Astrocyte of the spinal cord (primary cell): ENCODE measurements at regions not wholly inside any gene's neighbourhood (a gene's known extent, or its start where the extent isn't known, plus 50 kb on each side); places are given as distances from the start of the nearest gene placed in this dataset.
"Not testable (repeated sequence)": the region's sequence is repeated elsewhere in the genome, so short reads cannot be mapped to it uniquely, and the experiment has no call there.

Experiments used
- DNase-seq: peaks from one replicate; pipeline ENCODE4 v3.0.0; 2011; ENCODE audit warnings: low read depth, low spot score
- H3K4me3 ChIP-seq: 2 replicates; pipeline ENCODE4 v1.5.1; 2011; ENCODE audit warnings: low read depth, mild to moderate bottlenecking, low read length, moderate library complexity
- in situ Hi-C: cut with HindIII; loops from 2 replicates; pipeline ENCODE4 v1.10.0; 2017; ENCODE audit warnings: low sequenced_read_pairs
- TF ChIP-seq, protein P1 (sequence below): IDR thresholded peaks from 2 replicates; pipeline ENCODE4 v1.5.1; 2012; ENCODE audit warnings: low read depth, mild to moderate bottlenecking, low read length, inconsistent platforms

DNA sequence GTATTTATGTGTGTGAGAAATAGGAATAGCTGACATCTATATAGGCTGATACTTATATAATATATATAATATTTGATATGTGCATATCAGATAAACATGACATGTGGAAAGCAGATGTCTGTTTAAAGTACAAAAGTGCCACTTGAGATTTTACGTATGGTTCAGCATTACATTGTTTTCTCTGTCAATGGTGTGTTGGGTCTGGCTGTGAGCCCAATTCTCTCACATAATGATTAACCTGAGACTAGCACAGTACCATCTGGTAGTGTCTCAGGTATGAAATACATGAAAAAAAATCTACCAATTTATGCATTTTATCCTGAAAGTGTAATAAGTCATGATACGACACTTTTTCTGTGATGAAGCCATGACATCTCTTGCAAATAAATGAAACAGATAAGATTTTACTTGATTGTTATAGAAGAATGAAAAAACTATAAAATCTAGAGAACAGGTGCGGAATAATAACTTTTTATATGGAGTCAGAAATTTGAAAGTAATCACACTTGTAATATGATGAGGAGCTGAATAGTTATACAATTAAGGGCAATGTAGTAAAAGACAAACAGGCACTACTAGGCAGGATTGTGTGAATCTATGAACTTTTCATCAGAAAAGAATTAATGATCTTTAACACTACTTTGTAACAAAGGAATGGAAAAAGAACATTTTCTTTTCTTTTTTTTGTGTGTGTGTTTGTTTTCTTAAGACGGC, 1405.0 kb downstream of the OLFM4 start:
- TF ChIP-seq, protein P1, sequence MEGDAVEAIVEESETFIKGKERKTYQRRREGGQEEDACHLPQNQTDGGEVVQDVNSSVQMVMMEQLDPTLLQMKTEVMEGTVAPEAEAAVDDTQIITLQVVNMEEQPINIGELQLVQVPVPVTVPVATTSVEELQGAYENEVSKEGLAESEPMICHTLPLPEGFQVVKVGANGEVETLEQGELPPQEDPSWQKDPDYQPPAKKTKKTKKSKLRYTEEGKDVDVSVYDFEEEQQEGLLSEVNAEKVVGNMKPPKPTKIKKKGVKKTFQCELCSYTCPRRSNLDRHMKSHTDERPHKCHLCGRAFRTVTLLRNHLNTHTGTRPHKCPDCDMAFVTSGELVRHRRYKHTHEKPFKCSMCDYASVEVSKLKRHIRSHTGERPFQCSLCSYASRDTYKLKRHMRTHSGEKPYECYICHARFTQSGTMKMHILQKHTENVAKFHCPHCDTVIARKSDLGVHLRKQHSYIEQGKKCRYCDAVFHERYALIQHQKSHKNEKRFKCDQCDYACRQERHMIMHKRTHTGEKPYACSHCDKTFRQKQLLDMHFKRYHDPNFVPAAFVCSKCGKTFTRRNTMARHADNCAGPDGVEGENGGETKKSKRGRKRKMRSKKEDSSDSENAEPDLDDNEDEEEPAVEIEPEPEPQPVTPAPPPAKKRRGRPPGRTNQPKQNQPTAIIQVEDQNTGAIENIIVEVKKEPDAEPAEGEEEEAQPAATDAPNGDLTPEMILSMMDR: no peak
- in situ Hi-C loops: no loop called here
- no peak overlapping the region for H3K4me3 ChIP-seq
- no peak for DNase-seq

DNA sequence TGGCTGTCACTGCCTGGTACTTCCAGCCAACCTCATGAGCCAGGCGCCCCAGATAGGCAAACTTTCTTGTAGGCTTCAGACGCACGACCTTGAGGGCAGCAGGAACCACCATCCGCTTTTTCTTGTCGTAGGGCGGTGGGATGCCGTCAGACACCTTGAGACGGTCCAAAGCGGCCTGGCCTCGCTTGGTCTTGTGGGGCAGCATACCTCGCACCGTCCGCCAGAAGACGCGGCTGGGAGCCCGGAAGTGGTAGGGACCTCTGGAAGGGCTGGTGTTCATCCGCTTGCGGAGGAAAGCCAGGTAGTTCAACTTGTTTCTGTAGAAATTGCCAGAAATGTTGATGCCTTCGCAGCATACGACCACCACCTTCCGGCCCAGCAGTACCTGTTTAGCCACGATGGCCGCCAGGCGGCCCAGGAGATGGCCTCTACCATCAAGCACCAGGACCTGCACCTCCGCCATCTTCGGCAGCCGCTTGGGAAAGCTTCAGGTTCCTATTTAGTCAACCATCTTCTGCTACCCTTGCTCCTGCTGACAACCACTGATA, 1412.3 kb downstream of the OLFM4 start:
- in situ Hi-C loops, DNase-seq, H3K4me3 ChIP-seq: not testable (repeated sequence)

DNA sequence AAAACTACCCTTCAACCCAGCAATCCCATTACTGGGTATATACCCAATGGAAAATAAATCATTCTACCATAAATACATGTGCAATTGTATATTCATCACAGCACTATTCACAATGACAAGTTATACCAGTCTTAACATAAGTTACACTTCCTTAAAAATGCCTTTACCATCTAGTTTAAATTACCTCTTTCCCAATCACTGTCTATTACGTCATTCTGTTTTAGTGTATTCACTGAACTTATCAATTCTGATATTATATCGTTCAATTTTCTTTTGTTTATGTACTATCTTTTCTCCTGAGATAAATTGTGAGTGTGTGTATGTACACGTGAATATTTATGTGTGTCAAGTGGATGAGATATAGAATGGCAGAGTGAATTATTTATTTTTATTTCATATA, 1416.8 kb downstream of the OLFM4 start:
- DNase-seq: no peak
- TF ChIP-seq, protein P1: no peak
- H3K4me3 ChIP-seq: no peak overlapping the region
- in situ Hi-C loops: no loop called here

DNA sequence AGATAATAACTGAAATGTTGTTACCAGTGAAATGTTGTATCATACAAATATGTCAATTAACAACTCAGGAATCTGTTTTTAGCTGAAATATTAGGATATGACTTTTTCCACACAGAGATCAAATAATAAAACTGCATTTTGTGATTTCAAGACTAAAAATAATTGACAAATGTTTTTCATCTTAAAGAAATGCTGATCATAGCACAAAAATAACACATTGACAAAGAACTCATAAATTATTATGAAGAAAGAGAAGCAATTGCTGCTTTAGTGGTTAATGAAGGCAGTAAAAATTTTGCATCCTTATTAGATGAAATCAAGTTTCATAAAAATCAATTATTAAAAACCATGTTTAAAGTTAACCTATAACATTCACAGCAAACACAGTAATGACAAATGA, 1417.3 kb downstream of the OLFM4 start:
- TF ChIP-seq, protein P1: no peak

DNA sequence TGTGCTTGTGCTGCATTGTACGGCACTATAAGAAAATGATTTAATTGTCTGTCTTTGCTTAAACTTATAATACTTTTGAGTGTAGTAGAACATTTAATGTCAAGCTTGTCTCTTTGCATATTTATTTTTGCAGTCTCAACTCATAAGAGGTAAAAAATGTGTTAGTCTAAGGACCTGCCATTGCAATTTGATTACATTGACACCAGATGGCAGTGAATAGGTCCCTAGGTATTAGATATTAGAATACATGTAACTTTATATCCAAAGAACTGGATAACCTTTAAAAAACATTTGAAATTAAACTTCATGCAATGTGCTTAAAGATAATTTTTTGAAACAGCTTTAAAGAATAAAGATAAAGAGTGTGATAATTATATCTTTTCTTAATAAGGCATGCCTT, 1421.3 kb downstream of the OLFM4 start:
- TF ChIP-seq, protein P1: no peak
- in situ Hi-C loops: no loop called here

More for the DNA sequence above, 1417.3 kb downstream of the OLFM4 start:
- H3K4me3 ChIP-seq: no peak overlapping the region
- in situ Hi-C loops: no loop called here
- DNase-seq: no peak

DNA sequence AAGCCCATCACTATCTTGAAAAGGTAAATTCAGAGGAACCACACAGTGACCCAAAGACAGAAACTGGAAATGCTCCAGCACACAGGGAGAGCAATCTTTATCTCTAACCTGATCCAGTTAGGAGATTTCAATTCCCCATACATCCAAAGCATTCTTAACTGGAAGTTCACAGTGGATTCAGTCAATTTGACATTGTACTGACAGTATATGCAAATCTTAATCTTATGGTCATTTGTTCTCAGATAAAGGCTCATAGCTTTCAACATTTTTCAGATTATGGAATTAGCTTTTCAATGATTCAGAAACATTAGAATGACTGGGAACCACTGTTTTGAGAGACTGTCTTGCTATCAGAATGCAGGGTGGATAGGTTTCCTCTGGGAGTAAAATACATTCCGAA, 1455.6 kb downstream of the OLFM4 start:
- no peak for DNase-seq
- in situ Hi-C loops: no loop called here
- H3K4me3 ChIP-seq: no peak overlapping the region
- TF ChIP-seq, protein P1: no peak

More for the DNA sequence above, 1421.3 kb downstream of the OLFM4 start:
- DNase-seq: no peak
- H3K4me3 ChIP-seq: no peak overlapping the region

DNA sequence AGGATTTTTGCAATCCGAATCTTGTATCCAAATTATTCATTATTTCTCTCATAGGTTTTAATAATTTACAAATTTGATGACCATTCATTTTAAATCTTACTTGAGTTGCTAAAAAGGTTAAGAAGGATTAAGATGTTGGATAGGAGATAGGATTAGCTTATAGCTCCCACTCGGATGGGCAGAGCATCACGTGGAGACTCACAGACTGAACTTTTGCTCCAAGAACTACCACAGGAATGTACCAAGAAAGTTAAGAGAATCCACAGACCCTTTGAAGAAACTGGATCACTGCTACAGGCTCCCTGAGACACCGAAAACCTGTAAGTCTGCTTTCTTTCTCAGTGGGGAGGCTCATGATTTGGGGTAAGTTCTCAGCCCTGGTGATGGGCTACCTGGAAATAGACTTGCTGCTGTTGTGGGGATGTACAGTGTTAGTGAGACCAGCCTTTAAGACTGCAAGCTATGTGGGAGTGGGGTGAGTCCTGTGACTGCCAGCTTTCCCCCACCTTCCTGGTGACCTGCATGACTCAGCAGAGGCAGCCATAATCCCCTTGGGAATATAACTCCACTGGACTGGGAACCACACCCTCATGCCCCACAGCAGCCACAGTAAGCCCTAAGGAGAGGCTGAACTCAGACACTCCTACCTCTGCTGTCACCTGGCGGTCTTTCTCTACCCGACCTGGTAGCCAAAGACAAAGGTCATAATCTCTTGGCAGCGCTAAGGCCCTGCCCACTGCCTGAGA, 1458.0 kb downstream of the OLFM4 start:
- no peak for DNase-seq
- no peak overlapping the region for H3K4me3 ChIP-seq
- in situ Hi-C loops: no loop called here
- TF ChIP-seq, protein P1: no peak
